Progenitor cell of endocrine pancreas (in vitro differentiated cells): ENCODE measurements at regions not wholly inside any gene's neighbourhood (a gene's known extent, or its start where the extent isn't known, plus 50 kb on each side); places are given as distances from the start of the nearest gene placed in this dataset.

Source experiments
- DNase-seq: peaks from one replicate; pipeline ENCODE4 v3.0.0; 2021; ENCODE audit warnings: low spot score; ENCODE audit not compliant: unreplicated experiment
- H3K27ac Mint-ChIP-seq: 2 replicates; pipeline ENCODE4 v1.8.0; 2021; ENCODE audit warnings: mild to moderate bottlenecking, moderate library complexity, mixed read lengths
- H3K27me3 Mint-ChIP-seq: 2 replicates; pipeline ENCODE4 v1.8.0; 2021; ENCODE audit warnings: mixed read lengths
- H3K36me3 Mint-ChIP-seq: 2 replicates; pipeline ENCODE4 v1.8.0; 2022; ENCODE audit warnings: mixed read lengths; ENCODE audit not compliant: insufficient read depth
- H3K4me1 Mint-ChIP-seq: 2 replicates; pipeline ENCODE4 v1.8.0; 2021; ENCODE audit warnings: low read depth, mixed read lengths
- H3K4me3 Mint-ChIP-seq: 2 replicates; pipeline ENCODE4 v1.8.0; 2021; ENCODE audit warnings: low read depth, mild to moderate bottlenecking, moderate library complexity, mixed read lengths
- H3K9me3 Mint-ChIP-seq: 2 replicates; pipeline ENCODE4 v1.8.0; 2021; ENCODE audit warnings: low read depth, mixed read lengths
- CTCF ChIP-seq: fragments of 200-600 bp; sonication (generic); IDR thresholded peaks from one replicate; pipeline ENCODE4 v1.5.0; 2021; ENCODE audit warnings: antibody characterized with exemption, mild to moderate bottlenecking; ENCODE audit not compliant: unreplicated experiment

GRCh38 chr15:95758451-95758850, 572.0 kb upstream of the NR2F2 start:
- H3K4me1 Mint-ChIP-seq: peaks cover 18% of the 10 kb centered on the region

GRCh38 chr15:95758851-95759250, 571.6 kb upstream of the NR2F2 start:
- no peak overlapping the region for H3K27ac Mint-ChIP-seq
- H3K36me3 Mint-ChIP-seq: no peaks in the 10 kb centered on the region
- no peaks in the 10 kb centered on the region for H3K27me3 Mint-ChIP-seq
- TF ChIP-seq CTCF: no peak
- H3K9me3 Mint-ChIP-seq: no peaks in the 10 kb centered on the region
- H3K4me1 Mint-ChIP-seq: peaks cover 18% of the 10 kb centered on the region
- DNase-seq: no peak
- no peak overlapping the region for H3K4me3 Mint-ChIP-seq

More at GRCh38 chr15:95758451-95758850, 572.0 kb upstream of the NR2F2 start:
- Mint-ChIP-seq H3K36me3 (no peaks in the 10 kb centered on the region), H3K27me3 (no peaks in the 10 kb centered on the region), H3K9me3 (no peaks in the 10 kb centered on the region), H3K4me3 (no peak overlapping the region), H3K27ac (no peak overlapping the region)
- DNase-seq: no peak
- TF ChIP-seq CTCF: no peak

GRCh38 chr15:95760508-95760907, 570.0 kb upstream of the NR2F2 start:
- H3K4me3 Mint-ChIP-seq: no peak overlapping the region
- TF ChIP-seq CTCF: peak; percentile 35
- H3K4me1 Mint-ChIP-seq: peaks cover 18% of the 10 kb centered on the region
- DNase-seq: no peak
- H3K27me3 Mint-ChIP-seq: no peaks in the 10 kb centered on the region
- no peaks in the 10 kb centered on the region for H3K36me3 Mint-ChIP-seq
- H3K27ac Mint-ChIP-seq: no peak overlapping the region
- no peaks in the 10 kb centered on the region for H3K9me3 Mint-ChIP-seq

GRCh38 chr15:95761501-95762165, 568.9 kb upstream of the NR2F2 start:
- no peak for DNase-seq
- Mint-ChIP-seq H3K27ac (no peak overlapping the region), H3K9me3 (no peaks in the 10 kb centered on the region), H3K4me3 (no peak overlapping the region), H3K27me3 (no peaks in the 10 kb centered on the region), H3K4me1 (peaks cover 18% of the 10 kb centered on the region), H3K36me3 (no peaks in the 10 kb centered on the region)
- no peak for TF ChIP-seq CTCF

- Mint-ChIP-seq H3K36me3 (no peaks in the 10 kb centered on the region), H3K4me1 (peaks cover 18% of the 10 kb centered on the region), H3K27me3 (no peaks in the 10 kb centered on the region), H3K4me3 (no peak overlapping the region), H3K9me3 (no peaks in the 10 kb centered on the region), H3K27ac (no peak overlapping the region)
- TF ChIP-seq CTCF: no peak
- DNase-seq: no peak
These were observed 567.1 kb upstream of the NR2F2 start for GRCh38 chr15:95763426-95763825.
